GM20000 (cell line): ENCODE measurements at regions not wholly inside any gene's neighbourhood (a gene's known extent, or its start where the extent isn't known, plus 50 kb on each side); places are given as distances from the start of the nearest gene placed in this dataset.

Source experiments
- DNase-seq: peaks from one replicate; pipeline ENCODE4 v3.0.0; 2012; ENCODE audit warnings: low spot score
- CTCF ChIP-seq: IDR thresholded peaks from 2 replicates; pipeline ENCODE4 v1.5.1; 2012; ENCODE audit warnings: mild to moderate bottlenecking, control low read depth; ENCODE audit errors: extremely low read depth, missing control alignments

GRCh38 chr13:50122455-50122854 lies 107.2 kb downstream of the KCNRG start:
- no peak for DNase-seq
- no peak for TF ChIP-seq CTCF

DNA sequence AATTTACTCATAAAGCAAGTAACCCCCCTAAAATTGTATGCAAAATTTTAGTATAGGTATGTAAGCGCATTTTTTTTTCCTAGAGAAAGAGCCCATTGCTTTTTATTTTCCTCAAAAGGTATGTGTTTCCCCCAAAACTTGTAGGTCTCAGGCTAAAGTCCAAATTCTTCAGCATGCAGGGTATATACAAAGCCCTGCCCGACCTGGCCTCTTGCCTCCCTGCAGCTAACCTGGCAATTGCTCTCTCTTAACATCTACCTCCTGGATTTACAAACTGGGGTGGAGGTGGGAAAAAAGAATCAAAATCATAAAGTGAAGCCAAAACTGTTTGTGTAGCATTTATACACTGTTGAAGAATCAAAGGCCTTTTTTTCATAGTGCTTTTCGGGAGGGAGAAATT lies 107.8 kb downstream of the KCNRG start:
- no peak for TF ChIP-seq CTCF

GRCh38 chr13:50123515-50123861 lies 108.2 kb downstream of the KCNRG start:
- no peak for DNase-seq
- no peak for TF ChIP-seq CTCF

More for the DNA sequence above, 107.8 kb downstream of the KCNRG start:
- DNase-seq, result no peak

- peak; percentile 97 for DNase-seq
- no peak for TF ChIP-seq CTCF
Measured at GRCh38 chr13:50123862-50124535, 108.8 kb downstream of the KCNRG start.

- TF ChIP-seq CTCF, result no peak
- DNase-seq, result peak; percentile 67
Measured at GRCh38 chr13:50124536-50125303, 109.5 kb downstream of the KCNRG start.

DNA sequence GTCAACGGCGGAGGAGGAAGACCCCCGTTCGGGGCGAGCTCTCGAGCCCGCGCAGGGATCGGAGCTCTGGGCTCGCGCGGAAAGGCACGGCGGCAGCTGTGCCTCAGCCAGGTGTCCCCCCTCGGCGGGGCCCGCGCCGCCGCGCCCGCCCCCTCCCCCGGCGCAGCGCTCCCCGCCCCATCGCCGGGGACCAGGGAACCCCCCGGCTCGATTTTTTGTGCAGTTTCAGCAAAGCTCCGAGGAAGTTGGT lies 110.0 kb downstream of the KCNRG start:
- DNase-seq, result peak; percentile 77
- TF ChIP-seq CTCF, result no peak

DNA sequence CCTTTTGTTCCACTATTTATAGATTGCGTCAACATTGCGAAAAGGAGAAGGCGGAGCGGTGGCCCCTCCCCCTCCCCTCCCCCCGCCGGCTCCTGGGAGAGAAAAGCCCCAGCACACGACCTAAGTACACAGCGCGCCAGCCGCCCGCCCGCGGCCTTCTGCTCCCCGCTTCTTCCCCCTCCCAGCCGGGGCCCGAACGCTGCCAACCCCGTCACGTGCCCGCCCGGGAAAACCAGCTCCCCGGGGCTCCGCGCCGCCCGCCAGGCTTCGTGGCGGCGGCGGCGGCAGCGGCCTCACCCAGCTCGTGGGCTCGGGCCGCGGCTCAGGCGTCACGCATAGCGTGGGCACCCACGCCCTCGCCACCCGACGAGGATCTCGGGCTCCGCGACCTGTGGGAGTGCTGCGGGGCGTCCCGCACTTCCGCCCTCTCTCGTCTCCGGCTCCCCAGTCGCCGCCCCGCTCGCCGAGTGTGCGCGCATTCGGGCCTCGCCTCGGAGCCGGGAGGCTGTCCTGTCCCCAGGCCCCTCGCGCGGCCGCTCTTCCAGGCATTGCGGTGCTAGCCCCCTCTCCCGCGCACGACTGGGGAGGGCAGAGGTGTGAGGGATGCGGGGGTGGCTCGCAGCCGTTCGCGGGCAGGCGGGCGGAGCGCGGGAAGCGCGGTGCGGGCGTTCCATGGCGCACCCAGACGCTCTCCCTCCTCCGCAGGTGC lies 110.5 kb downstream of the KCNRG start:
- peak; percentile 65 for DNase-seq

More for the DNA sequence above, 110.5 kb downstream of the KCNRG start:
- no peak for TF ChIP-seq CTCF
